Spinal cord (tissue), 9 donors: ENCODE measurements at regions not wholly inside any gene's neighbourhood (a gene's known extent, or its start where the extent isn't known, plus 50 kb on each side); places are given as distances from the start of the nearest gene placed in this dataset.
"Not testable (repeated sequence)": the region's sequence is repeated elsewhere in the genome, so short reads cannot be mapped to it uniquely, and the experiment has no call there.

ENCODE experiments used
- DNase-seq, 6 donors: peaks; one replicate each; pipeline versions ENCODE4 v3.0.0 to v3.0.0-alpha.2; 2013 to 2015; ENCODE audit warnings: low spot score in 6 of 6, low read depth in 4 of 6
- H3K27ac ChIP-seq: one replicate; pipeline ENCODE4 v1.5.1; 2013; ENCODE audit warnings: low read depth, low read length, control low read depth
- H3K27me3 ChIP-seq: one replicate; pipeline ENCODE4 v1.6.1; 2013; ENCODE audit warnings: low read length; ENCODE audit not compliant: control insufficient read depth, insufficient read depth
- H3K36me3 ChIP-seq: one replicate; pipeline ENCODE4 v1.6.1; 2013; ENCODE audit warnings: low read length; ENCODE audit not compliant: control insufficient read depth, insufficient read depth
- H3K4me1 ChIP-seq: one replicate; pipeline ENCODE4 v1.6.1; 2013; ENCODE audit warnings: low read length; ENCODE audit not compliant: control insufficient read depth, insufficient read depth
- H3K4me3 ChIP-seq: one replicate; pipeline ENCODE4 v1.5.1; 2013; ENCODE audit warnings: low read depth, low read length, control low read depth
- H3K9me3 ChIP-seq: one replicate; pipeline ENCODE4 v1.6.1; 2013; ENCODE audit warnings: low read length; ENCODE audit not compliant: control insufficient read depth, insufficient read depth
- WGBS: methylation state at CpG from one replicate; pipeline ENCODE4 v1.1.5; 2013; ENCODE audit warnings: missing lambda C conversion rate; ENCODE audit not compliant: insufficient coverage; 5-methylcytosine and 5-hydroxymethylcytosine counted together
- donor health status: healthy.

DNA sequence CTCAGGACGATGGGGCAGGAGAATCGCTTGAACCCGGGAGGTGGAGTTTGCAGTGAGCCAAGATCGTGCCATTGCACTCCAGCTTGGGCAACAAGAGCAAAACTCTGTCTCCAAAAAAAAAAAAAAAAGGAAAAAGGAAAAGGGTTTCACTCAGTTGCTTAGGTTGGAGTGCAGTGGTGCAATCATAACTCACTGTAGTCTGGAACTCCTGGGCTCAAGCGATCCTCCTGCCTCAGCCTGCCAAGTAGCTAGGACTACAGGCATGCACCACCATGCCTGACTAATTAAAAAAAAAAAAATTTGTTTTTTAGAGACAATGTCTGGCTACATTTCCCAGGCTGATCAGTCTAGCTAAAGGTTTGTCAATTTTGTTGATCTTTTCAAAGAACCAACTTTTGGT is 76.7 kb downstream of the TMEM270 start:
- H3K4me3 ChIP-seq, DNase-seq, H3K9me3 ChIP-seq, H3K4me1 ChIP-seq, H3K36me3 ChIP-seq, H3K27ac ChIP-seq, H3K27me3 ChIP-seq: not testable (repeated sequence)
- no CpG with 5 or more reads among the region's 5 CpGs for WGBS

- Histone ChIP-seq H3K27me3 (no peaks in the 10 kb centered on the region), H3K4me1 (no peaks in the 10 kb centered on the region), H3K27ac (no peak overlapping the region), H3K9me3 (peaks cover 2% of the 10 kb centered on the region), H3K4me3 (no peak overlapping the region), H3K36me3 (no peaks in the 10 kb centered on the region)
- DNase-seq: no peak
- WGBS: no CpG with 5 or more reads among the region's 1 CpG
Observed at GRCh38 chr7:73939528-73939927, 78.6 kb downstream of the TMEM270 start.

DNA sequence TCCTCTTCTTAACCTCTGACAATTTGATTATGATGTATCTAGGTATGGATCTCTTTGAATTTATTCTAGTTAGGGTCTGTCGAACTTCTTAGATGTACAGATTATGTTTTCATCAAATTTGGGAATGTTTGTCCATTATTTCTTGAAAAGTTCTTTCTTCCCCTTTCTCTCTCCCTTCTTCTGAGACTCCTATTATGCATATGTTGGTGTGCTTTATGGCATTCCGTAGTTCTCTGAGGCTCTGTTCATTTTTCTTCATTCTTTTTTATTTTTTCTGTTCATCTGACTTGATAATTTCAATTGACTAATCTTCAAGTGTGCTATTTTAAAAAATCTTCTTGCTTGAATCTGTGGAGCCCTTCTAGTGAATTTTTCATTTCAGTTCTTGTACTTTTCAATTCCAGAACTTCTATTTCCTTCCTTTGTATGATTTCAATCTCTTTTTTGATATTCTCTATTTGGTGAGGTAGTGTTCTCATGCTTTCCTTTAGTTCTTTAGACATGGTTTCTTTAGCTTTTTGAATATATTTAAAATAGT is 79.8 kb downstream of the TMEM270 start:
- Histone ChIP-seq H3K4me3 (no peak overlapping the region), H3K27ac (no peak overlapping the region), H3K27me3 (no peaks in the 10 kb centered on the region), H3K4me1 (no peaks in the 10 kb centered on the region), H3K9me3 (peaks cover 6% of the 10 kb centered on the region), H3K36me3 (no peaks in the 10 kb centered on the region)
- DNase-seq: no peak
- WGBS: no CpG with 5 or more reads among the region's 2 CpGs

DNA sequence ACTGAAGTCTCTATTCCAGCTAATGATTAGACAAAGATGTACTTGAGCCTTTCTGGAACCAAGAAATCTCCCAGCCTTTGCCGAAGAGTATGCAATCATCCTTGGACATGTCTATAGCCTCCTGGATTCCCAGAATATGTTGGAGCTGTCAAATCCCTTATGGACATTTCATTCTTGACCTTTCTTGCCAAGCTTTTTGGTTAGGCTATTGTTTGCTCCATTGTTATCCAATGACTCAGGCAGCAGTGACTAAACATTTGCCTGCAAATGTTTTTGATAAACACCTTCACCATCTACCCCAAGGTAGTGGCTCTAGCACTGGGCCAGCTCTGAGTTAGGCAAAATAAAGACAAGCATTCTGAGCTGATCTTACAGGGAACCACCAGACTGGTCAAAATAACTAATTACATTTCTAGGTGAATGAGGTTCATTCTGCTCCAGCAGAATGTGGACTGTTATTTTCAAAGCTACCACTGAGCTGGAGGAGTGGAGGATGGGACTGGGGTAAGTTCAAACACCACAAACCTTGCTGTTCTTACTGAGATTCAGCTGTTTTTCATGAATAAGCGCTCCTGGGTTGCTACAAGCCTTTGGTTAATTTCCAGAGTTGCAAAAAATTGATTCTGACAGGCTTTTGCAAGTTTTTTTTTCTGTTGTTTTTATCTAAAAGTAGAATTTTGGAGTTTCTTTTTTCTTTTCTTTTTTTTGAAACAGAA is 81.0 kb downstream of the TMEM270 start:
- no peaks in the 10 kb centered on the region for H3K27me3 ChIP-seq
- H3K4me3 ChIP-seq: no peak overlapping the region
- WGBS: 83% methylated on average over 2 of the region's 2 CpGs
- no peak for DNase-seq
- no peaks in the 10 kb centered on the region for H3K4me1 ChIP-seq
- H3K36me3 ChIP-seq: no peaks in the 10 kb centered on the region
- H3K27ac ChIP-seq: no peak overlapping the region
- H3K9me3 ChIP-seq: peaks cover 6% of the 10 kb centered on the region

GRCh38 chr7:73945022-73945421 is 83.0 kb upstream of the ELN start:
- no peak overlapping the region for H3K27ac ChIP-seq
- no peaks in the 10 kb centered on the region for H3K4me1 ChIP-seq
- no CpG with 5 or more reads among the region's 2 CpGs for WGBS
- H3K27me3 ChIP-seq: no peaks in the 10 kb centered on the region
- no peaks in the 10 kb centered on the region for H3K36me3 ChIP-seq
- peaks cover 8% of the 10 kb centered on the region for H3K9me3 ChIP-seq
- no peak overlapping the region for H3K4me3 ChIP-seq
- no peak for DNase-seq

- Histone ChIP-seq H3K27me3 (no peaks in the 10 kb centered on the region), H3K36me3 (no peaks in the 10 kb centered on the region), H3K9me3 (peaks cover 7% of the 10 kb centered on the region), H3K27ac (no peak overlapping the region), H3K4me3 (no peak overlapping the region), H3K4me1 (no peaks in the 10 kb centered on the region)
- DNase-seq: no peak
- WGBS: no CpG with 5 or more reads among the region's 1 CpG
Observed at GRCh38 chr7:73948287-73948686, 79.7 kb upstream of the ELN start.

GRCh38 chr7:73952266-73952665 is 75.7 kb upstream of the ELN start:
- no peaks in the 10 kb centered on the region for H3K36me3 ChIP-seq
- peaks cover 3% of the 10 kb centered on the region for H3K9me3 ChIP-seq
- H3K4me3 ChIP-seq: no peak overlapping the region
- H3K4me1 ChIP-seq: no peaks in the 10 kb centered on the region
- WGBS: no CpG with 5 or more reads among the region's 4 CpGs
- H3K27me3 ChIP-seq: no peaks in the 10 kb centered on the region
- H3K27ac ChIP-seq: no peak overlapping the region
- DNase-seq: no peak

DNA sequence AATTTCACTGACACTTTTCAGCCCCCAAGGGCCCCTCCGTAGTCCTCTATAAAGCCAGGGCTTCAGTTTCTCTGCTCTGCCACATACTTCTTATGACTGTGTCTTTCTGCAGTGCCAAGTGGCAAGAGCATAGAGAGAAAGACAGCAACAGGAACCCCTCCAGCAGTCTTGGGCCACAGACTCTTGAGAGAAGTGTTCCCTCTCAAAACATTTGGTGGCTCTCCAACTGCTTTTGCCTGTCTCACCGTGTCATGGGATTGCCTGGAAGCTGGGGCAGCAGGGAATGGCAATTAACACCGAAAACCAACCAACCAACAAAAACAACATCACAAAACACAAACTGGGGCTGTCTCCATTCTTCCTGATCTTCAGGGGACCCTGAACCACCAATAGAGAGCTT is 73.8 kb upstream of the ELN start:
- WGBS: 51% methylated on average over 3 of the region's 3 CpGs
- Histone ChIP-seq H3K4me1 (no peaks in the 10 kb centered on the region), H3K27me3 (no peaks in the 10 kb centered on the region), H3K9me3 (no peaks in the 10 kb centered on the region), H3K27ac (no peak overlapping the region), H3K36me3 (no peaks in the 10 kb centered on the region), H3K4me3 (no peak overlapping the region)
- peak in 1 of 6 donors; percentile 34 for DNase-seq

DNA sequence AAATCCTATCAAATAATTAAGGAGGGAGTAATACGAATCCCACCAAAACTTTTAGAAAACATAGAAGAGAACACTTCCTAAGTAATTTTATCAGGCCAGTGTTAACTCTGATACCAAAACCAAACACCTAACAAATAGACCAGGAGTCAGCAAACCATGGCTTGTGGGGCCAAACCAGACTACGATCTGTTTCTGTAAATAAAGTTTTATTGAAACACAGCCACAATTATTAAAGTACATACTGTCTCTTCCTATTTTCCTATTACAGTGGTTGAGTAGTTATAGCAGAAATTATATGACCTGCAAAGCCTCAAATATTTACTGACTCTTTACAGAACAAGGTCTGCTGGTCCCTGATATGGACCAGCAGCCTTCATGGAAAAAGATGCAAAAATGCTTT is 73.1 kb upstream of the ELN start:
- Histone ChIP-seq H3K4me3 (no peak overlapping the region), H3K27me3 (no peaks in the 10 kb centered on the region), H3K27ac (no peak overlapping the region), H3K9me3 (no peaks in the 10 kb centered on the region), H3K4me1 (no peaks in the 10 kb centered on the region), H3K36me3 (no peaks in the 10 kb centered on the region)
- DNase-seq: no peak
- no CpG with 5 or more reads among the region's 2 CpGs for WGBS

DNA sequence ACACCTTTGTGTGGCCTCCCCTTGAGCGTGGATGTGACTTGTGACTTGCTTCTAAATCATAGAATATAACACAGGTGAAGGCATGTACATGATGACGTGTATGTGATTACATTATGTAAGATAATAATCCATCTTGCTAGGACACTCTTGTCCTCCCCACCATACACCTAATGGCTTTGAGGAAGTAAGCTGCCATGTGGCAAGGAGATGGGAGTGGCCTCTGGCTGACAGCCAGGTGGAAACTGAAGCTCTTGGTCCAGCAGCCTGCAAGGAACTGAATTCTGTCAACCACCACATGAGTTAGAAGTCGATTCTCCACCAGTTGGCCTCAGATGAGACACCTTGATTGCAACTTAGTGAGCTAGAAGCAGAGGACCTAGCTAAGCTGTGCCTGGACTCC is 67.4 kb upstream of the ELN start:
- no peak for DNase-seq
- Histone ChIP-seq H3K36me3 (no peaks in the 10 kb centered on the region), H3K27me3 (no peaks in the 10 kb centered on the region), H3K27ac (no peak overlapping the region), H3K4me3 (no peak overlapping the region), H3K4me1 (no peaks in the 10 kb centered on the region), H3K9me3 (peaks cover 7% of the 10 kb centered on the region)
- WGBS: 86% methylated on average over 1 of the region's 3 CpGs
